ENCODE measurements at regions not wholly inside any gene's neighbourhood (a gene's known extent, or its start where the extent isn't known, plus 50 kb on each side); places are given as distances from the start of the nearest gene placed in this dataset.
A peak's percentile ranks its signal among the peaks of the same experiment; 100 is the strongest.

GRCh38 chr5:25713259-25713658 is 1068.5 kb upstream of the CDH10 start:
- no peak for TF ChIP-seq CTCF (IDR thresholded peaks at IDR 0.05; ENCODE audit: unreplicated experiment)
- Mint-ChIP-seq H3K9me3 (ENCODE audit: unreplicated experiment) (no peaks in the 10 kb centered on the region), H3K4me1 (ENCODE audit: unreplicated experiment) (peaks cover 6% of the 10 kb centered on the region), H3K27me3 (ENCODE audit: unreplicated experiment) (no peaks in the 10 kb centered on the region), H3K4me3 (ENCODE audit: unreplicated experiment) (no peak overlapping the region), H3K27ac (ENCODE audit: unreplicated experiment) (no peak overlapping the region), H3K36me3 (ENCODE audit: low read depth, unreplicated experiment) (no peaks in the 10 kb centered on the region)
- DNase-seq (ENCODE audit: low spot score), result peak; percentile 9

DNA sequence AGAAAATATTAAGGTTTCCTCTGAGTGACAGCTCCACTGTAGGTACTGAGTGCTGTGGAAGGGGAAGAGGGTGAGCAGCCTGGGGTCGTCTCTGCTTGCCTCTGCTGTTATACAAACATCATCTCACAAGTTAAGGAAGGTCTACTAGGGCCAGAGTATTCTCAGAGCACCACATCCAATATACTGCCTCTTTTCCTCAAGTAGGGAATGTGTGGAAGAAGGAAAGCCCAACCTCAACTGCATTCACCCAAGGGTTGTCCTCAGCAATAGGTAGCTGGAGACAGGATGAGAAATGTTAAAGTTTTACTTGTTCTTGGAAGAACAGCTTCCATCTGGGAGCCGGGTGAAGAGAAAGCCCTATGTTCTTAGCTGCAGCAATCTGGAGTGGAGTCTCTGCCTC is 1062.3 kb upstream of the CDH10 start:
- DNase-seq (ENCODE audit: low spot score), result no peak
- Mint-ChIP-seq H3K27ac (ENCODE audit: unreplicated experiment) (no peak overlapping the region), H3K4me3 (ENCODE audit: unreplicated experiment) (no peak overlapping the region), H3K9me3 (ENCODE audit: unreplicated experiment) (no peaks in the 10 kb centered on the region), H3K36me3 (ENCODE audit: low read depth, unreplicated experiment) (no peaks in the 10 kb centered on the region), H3K4me1 (ENCODE audit: unreplicated experiment) (peaks cover 6% of the 10 kb centered on the region), H3K27me3 (ENCODE audit: unreplicated experiment) (peaks cover 2% of the 10 kb centered on the region)
- no peak for TF ChIP-seq CTCF (IDR thresholded peaks at IDR 0.05; ENCODE audit: unreplicated experiment)

- peaks cover 2% of the 10 kb centered on the region for H3K27me3 Mint-ChIP-seq (ENCODE audit: unreplicated experiment)
- H3K9me3 Mint-ChIP-seq (ENCODE audit: unreplicated experiment), result no peaks in the 10 kb centered on the region
- TF ChIP-seq CTCF (IDR thresholded peaks at IDR 0.05; ENCODE audit: unreplicated experiment), result no peak
- H3K27ac Mint-ChIP-seq (ENCODE audit: unreplicated experiment), result no peak overlapping the region
- H3K4me3 Mint-ChIP-seq (ENCODE audit: unreplicated experiment), result no peak overlapping the region
- H3K4me1 Mint-ChIP-seq (ENCODE audit: unreplicated experiment), result no peaks in the 10 kb centered on the region
- no peak for DNase-seq (ENCODE audit: low spot score)
- no peaks in the 10 kb centered on the region for H3K36me3 Mint-ChIP-seq (ENCODE audit: low read depth, unreplicated experiment)
These were observed 1057.2 kb upstream of the CDH10 start for GRCh38 chr5:25701936-25702335.

- Mint-ChIP-seq H3K4me1 (ENCODE audit: unreplicated experiment) (no peaks in the 10 kb centered on the region), H3K4me3 (ENCODE audit: unreplicated experiment) (no peak overlapping the region), H3K27me3 (ENCODE audit: unreplicated experiment) (peaks cover 1% of the 10 kb centered on the region), H3K9me3 (ENCODE audit: unreplicated experiment) (no peaks in the 10 kb centered on the region), H3K36me3 (ENCODE audit: low read depth, unreplicated experiment) (no peaks in the 10 kb centered on the region), H3K27ac (ENCODE audit: unreplicated experiment) (no peak overlapping the region)
- TF ChIP-seq CTCF (IDR thresholded peaks at IDR 0.05; ENCODE audit: unreplicated experiment), result no peak
- DNase-seq (ENCODE audit: low spot score), result no peak
These were observed 1050.0 kb upstream of the CDH10 start for GRCh38 chr5:25694801-25695200.

DNA sequence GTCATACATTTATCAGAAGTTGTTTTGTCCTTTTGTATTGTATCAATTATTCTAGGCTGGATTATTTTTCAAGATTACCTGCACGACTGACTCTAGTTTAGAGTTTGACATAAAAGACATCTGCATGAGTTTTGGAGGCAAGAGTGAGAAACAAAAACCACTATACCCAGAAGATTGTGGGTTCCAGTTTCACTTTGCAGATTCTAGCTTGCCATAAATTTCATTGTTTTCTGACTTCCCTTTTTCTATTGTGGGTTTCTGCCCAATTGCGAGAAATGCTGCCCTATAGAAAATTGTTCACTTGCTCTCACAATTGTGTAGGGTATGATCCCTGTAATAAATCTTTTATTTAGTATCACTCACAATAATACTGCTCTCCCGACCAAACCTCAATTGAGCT is 1043.4 kb upstream of the CDH10 start:
- no peaks in the 10 kb centered on the region for H3K27me3 Mint-ChIP-seq (ENCODE audit: unreplicated experiment)
- no peak for TF ChIP-seq CTCF (IDR thresholded peaks at IDR 0.05; ENCODE audit: unreplicated experiment)
- H3K36me3 Mint-ChIP-seq (ENCODE audit: low read depth, unreplicated experiment), result no peaks in the 10 kb centered on the region

More for the DNA sequence above, 1043.4 kb upstream of the CDH10 start:
- no peak overlapping the region for H3K27ac Mint-ChIP-seq (ENCODE audit: unreplicated experiment)
- H3K4me3 Mint-ChIP-seq (ENCODE audit: unreplicated experiment), result no peak overlapping the region
- H3K9me3 Mint-ChIP-seq (ENCODE audit: unreplicated experiment), result no peaks in the 10 kb centered on the region
- no peaks in the 10 kb centered on the region for H3K4me1 Mint-ChIP-seq (ENCODE audit: unreplicated experiment)
- no peak for DNase-seq (ENCODE audit: low spot score)
